Motor neuron (in vitro differentiated cells): ENCODE measurements at regions not wholly inside any gene's neighbourhood (a gene's known extent, or its start where the extent isn't known, plus 50 kb on each side); places are given as distances from the start of the nearest gene placed in this dataset.

Source experiments
- ATAC-seq, 8 experiments: fragments of 200-7000 bp; cut with Tn5 transposase; replicated peaks in 6 of 8; 2 replicates each; pipeline ENCODE4 v1.8.0; 2021; ENCODE audit warnings: mild to moderate bottlenecking in 8 of 8, moderate library complexity in 8 of 8
- H3K27ac ChIP-seq, 2 donors: fragments of 250-450 bp; sonication (Bioruptor Pico); 2 replicates each; pipeline ENCODE4 v1.9.0; 2021; ENCODE audit warnings: antibody characterized with exemption in 2 of 2, mild to moderate bottlenecking in 2 of 2, moderate library complexity in 1 of 2
- H3K4me1 ChIP-seq, 2 donors: fragments of 250-450 bp; sonication (Bioruptor Pico); replicated peaks in 1 of 2; 2 replicates each; pipeline ENCODE4 v1.6.1; 2021; ENCODE audit warnings: antibody characterized with exemption in 2 of 2, mild to moderate bottlenecking in 2 of 2, moderate library complexity in 1 of 2
- H3K4me3 ChIP-seq, 5 donors: fragments of 250-450 bp; sonication (Bioruptor Pico); 2 replicates each; pipeline ENCODE4 v1.9.0; 2021; ENCODE audit warnings: antibody characterized with exemption in 5 of 5, mild to moderate bottlenecking in 5 of 5, moderate library complexity in 4 of 5
- WGBS, 10 experiments: fragments of 450-650 bp; shearing (Covaris generic); methylation state at CpG; one replicate each; pipeline ENCODE4 v1.0.0; 2022; 5-methylcytosine and 5-hydroxymethylcytosine counted together
- in situ Hi-C, 9 experiments: fragments of 400-800 bp; cut with MboI; loops; one replicate each; pipeline ENCODE4 v1.15.0; 2021; ENCODE audit warnings: low sequenced_read_pairs in 9 of 9, low pct_unique_long_range_greater_than_20kb in 2 of 9; ENCODE audit not compliant: unreplicated experiment in 9 of 9

DNA sequence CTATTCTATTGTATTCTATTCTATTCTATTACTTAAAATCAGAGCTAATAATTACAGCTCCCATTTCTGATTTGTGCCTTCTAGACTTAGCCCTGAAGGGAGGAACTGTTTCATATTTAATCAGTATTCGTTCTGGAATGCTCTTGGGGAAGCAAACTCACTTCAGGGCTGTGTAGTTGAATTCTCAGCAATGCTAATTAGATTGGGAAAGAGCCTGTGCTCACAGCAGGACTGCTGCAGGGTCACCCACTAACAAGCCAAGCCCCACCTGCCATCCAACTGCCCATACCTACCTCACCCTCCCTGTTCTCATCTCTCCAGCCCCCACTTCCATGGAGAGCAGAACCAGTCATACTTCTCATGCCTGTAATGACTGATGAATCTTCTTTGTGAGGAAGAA is 464.2 kb downstream of the PTPRU start:
- H3K27ac ChIP-seq = no peak overlapping the region
- ATAC-seq = peak in 2 of 8 experiments; percentile 30 to 55
- in situ Hi-C loops = loop anchor here in 1 of 9 experiments (25.0 kb wide), 1 partner anchor 387 kb away; no protein-coding TSS in a partner anchor
- 0 to 100% (median 28%) methylated on average over 1 of the region's 1 CpG; no CpG with 5 or more reads in 2 of the 10 experiments for WGBS, 10 experiments
- H3K4me3 ChIP-seq = no peak overlapping the region
- peaks cover 20 to 35% of the 10 kb centered on the region in 2 donors for H3K4me1 ChIP-seq

DNA sequence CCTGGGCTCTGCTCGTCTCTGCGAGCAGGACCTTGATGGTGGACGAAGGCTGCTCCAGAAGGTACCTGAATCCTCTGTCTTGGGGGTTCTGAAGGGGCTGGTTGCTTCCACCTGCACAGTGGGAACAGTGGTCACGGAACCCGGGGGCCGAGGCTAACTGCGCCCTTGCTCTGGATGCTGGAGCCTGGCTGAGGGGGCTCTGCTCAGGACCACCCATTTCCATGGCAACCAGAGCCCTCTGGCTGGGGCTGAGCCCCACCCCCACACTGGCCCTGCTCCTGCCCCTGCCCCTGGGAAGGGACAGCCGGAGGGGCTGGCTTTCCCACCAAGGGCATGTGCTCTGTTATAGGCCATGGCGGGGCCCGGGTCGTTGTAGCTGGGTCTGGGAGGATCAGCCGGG is 462.3 kb downstream of the PTPRU start:
- Histone ChIP-seq H3K27ac (no peak overlapping the region), H3K4me1 (peaks cover 16 to 33% of the 10 kb centered on the region in 2 donors), H3K4me3 (no peak overlapping the region)
- in situ Hi-C loops = loop anchor here in 2 of 9 experiments (25.0 kb wide), 2 partner anchors 186 to 461 kb away; partner anchors contain the start of genes MECR (in 1 of the 2) and PTPRU (in 1 of the 2)
- 79 to 100% (median 80%) methylated on average over 2 to 8 of the region's 12 CpGs; no CpG with 5 or more reads in 7 of the 10 experiments for WGBS, 10 experiments
- ATAC-seq = peak in 3 of 8 experiments; percentile 2 to 18 (median 15)

DNA sequence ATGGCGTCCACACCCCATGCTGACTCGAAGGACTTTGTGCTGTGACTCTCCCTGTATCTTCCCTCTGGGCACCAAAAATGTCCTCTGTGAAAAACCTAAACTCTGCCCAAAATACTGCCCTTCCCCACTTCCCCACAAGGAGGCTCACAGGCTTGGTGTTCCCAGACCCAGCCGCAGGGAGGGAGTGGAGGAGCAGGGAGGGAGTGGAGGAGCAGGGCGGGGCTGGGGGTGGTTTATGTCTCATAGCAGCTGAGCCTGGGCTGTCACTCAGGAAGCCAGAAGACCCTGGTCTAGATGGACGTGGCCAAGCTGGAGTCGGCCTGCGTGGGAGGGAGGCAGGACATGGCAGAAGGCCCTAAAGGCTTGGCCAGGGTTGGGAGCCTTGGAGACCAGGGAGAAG is 461.7 kb downstream of the PTPRU start:
- in situ Hi-C loops = loop anchor here in 2 of 9 experiments (25.0 kb wide), 2 partner anchors 186 to 461 kb away; partner anchors contain the start of genes MECR (in 1 of the 2) and PTPRU (in 1 of the 2)
- H3K4me3 ChIP-seq = no peak overlapping the region
- H3K27ac ChIP-seq = no peak overlapping the region
- WGBS, 10 experiments = 0 to 90% (median 29%) methylated on average over 1 to 5 of the region's 7 CpGs; no CpG with 5 or more reads in 5 of the 10 experiments
- H3K4me1 ChIP-seq = peaks cover 16 to 28% of the 10 kb centered on the region in 2 donors
- peak; percentile 63 to 98 (median 86) for ATAC-seq

DNA sequence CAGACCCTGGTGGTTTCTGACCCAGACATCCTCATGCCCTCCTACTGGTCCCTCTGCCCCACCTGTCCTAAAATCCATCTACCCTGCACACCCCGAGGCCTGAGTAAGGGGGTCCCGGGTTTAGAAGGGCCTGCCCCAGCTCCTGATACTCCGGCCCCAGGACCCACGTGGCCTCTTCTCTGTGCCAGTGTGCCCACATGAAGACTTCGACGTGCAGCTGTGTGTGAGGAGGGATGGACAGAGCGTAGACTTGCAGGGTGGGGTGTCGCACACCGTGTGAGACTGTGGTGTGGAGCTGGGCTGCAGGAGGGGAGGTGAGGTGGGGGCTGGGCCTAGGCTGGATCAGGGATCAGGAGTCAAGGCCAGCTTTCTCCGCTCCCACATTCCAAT is 461.1 kb downstream of the PTPRU start:
- 93 to 100% (median 100%) methylated on average over 1 to 3 of the region's 10 CpGs; no CpG with 5 or more reads in 7 of the 10 experiments for WGBS, 10 experiments
- in situ Hi-C loops = loop anchor here in 2 of 9 experiments (25.0 kb wide), 2 partner anchors 185 to 460 kb away; partner anchors contain the start of genes MECR (in 1 of the 2) and PTPRU (in 1 of the 2)

DNA sequence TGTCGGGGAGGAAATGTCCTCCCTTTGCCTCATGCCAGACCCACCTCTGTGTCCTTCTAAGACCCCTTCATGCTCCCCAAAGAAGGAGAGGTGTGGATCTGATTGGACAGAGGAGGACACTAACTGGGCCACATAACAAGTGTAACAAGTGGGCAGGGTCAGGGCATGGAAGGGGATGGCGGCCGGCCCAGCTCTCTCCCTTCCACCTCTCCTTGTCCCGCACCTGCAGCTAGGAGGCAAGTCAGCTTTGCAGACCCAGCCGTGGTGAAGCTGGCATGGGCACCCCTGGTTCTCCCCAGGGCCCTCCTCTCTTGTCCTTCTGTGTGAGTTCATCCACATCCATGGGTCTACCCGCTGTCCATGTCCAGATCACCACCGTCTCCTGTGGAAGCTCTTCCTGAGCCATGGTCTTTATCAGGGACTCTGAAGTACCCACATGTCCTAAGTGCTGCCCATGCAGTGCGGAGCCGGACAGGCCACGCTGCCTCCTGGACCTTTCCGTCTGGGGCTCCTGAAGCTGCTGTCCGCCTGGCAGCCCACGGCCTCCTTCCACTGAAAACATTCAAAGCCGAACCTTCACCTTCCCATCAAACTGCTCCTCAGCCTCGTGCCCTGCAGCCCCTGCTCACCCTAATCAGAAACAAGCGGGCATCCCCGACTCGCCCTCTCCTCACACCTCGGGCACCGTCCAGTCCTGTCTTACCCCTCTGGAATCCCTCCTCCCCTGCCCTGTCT is 460.5 kb downstream of the PTPRU start:
- WGBS, 10 experiments = 25 to 100% (median 87%) methylated on average over 1 to 16 of the region's 20 CpGs; no CpG with 5 or more reads in 3 of the 10 experiments
- H3K27ac ChIP-seq = no peak overlapping the region
- ATAC-seq = no peak
- H3K4me3 ChIP-seq = no peak overlapping the region
- in situ Hi-C loops = loop anchor here in 2 of 9 experiments (25.0 kb wide), 2 partner anchors 185 to 460 kb away; partner anchors contain the start of genes MECR (in 1 of the 2) and PTPRU (in 1 of the 2)
- peaks cover 16 to 27% of the 10 kb centered on the region in 2 donors for H3K4me1 ChIP-seq

More for the DNA sequence above, 461.1 kb downstream of the PTPRU start:
- H3K27ac ChIP-seq = no peak overlapping the region
- no peak for ATAC-seq
- peaks cover 16 to 27% of the 10 kb centered on the region in 2 donors for H3K4me1 ChIP-seq
- no peak overlapping the region for H3K4me3 ChIP-seq

DNA sequence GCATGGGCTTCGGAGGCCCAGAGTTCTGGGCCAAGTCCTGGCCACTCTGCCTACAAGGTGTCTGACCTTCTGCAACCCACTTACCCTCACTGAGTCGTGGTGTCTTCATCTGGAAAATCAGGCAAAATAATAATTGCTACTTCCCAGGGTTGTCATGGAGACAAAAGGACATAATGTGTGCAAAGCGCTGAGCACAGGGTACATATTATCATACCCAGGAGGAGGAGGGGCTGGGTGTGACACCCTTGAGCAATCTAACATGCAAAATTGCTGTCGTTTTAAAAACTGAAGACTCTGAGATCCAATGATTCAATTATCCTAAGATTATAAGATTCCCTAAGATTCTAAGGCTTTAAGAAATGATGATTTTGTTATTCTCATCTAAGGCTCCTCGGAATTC is 459.5 kb downstream of the PTPRU start:
- 0 to 90% (median 61%) methylated on average over 1 to 5 of the region's 5 CpGs for WGBS, 10 experiments

DNA sequence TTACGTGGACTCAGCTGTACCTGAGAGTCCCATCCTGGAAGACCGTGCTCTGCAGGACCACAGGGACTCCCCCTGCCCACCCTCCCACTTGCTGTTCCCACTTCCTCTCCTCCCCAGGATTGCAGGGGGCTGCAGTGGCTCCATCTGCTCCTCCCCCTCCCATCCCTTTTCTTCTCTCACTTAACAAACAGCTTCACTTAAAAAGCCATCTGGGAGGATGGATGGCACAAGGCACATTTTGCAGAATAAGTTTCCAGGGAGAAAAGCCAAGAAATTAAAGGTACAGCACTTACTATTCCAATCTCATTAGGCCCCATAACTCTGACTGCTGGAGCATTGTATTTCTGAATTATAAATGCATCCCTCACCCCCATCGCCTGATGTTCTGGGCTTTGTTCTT is 458.7 kb downstream of the PTPRU start:
- H3K4me1 ChIP-seq = peaks cover 16 to 27% of the 10 kb centered on the region in 2 donors
- no peak overlapping the region for H3K4me3 ChIP-seq
- in situ Hi-C loops = loop anchor here in 2 of 9 experiments (25.0 kb wide), 2 partner anchors 183 to 458 kb away; partner anchors contain the start of genes MECR (in 1 of the 2) and PTPRU (in 1 of the 2)
- H3K27ac ChIP-seq = no peak overlapping the region
- WGBS, 10 experiments = 70 to 88% (median 78%) methylated on average over 1 to 2 of the region's 3 CpGs; no CpG with 5 or more reads in 5 of the 10 experiments
- ATAC-seq = no peak

More for the DNA sequence above, 459.5 kb downstream of the PTPRU start:
- Histone ChIP-seq H3K27ac (no peak overlapping the region), H3K4me3 (no peak overlapping the region), H3K4me1 (peaks cover 16 to 27% of the 10 kb centered on the region in 2 donors)
- in situ Hi-C loops = loop anchor here in 2 of 9 experiments (25.0 kb wide), 2 partner anchors 184 to 459 kb away; partner anchors contain the start of genes MECR (in 1 of the 2) and PTPRU (in 1 of the 2)
- ATAC-seq = peak in 7 of 8 experiments; percentile 34 to 69 (median 50)

DNA sequence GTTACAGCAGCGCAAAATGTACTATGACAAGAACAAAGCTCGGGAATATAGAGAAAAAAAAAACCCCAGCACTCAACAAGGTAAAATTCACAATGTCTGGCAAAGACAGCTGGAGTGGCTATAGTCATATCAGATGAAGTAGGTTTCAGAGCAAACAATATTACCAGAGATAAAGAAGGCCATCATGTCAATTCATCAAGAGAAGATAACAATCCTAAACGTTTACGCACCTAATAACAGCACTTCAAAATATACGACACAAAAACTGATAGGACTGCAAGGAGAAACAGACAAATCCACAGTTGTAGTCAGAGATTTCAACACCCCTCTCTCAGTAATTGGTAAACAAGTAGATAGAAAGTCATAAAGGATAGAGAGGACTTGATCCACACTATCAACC is 455.2 kb downstream of the PTPRU start:
- no peak for ATAC-seq
- Histone ChIP-seq H3K4me3 (no peak overlapping the region), H3K4me1 (peaks cover 16 to 26% of the 10 kb centered on the region in 2 donors), H3K27ac (no peak overlapping the region)
- in situ Hi-C loops = loop anchor here in 2 of 9 experiments (25.0 kb wide), 2 partner anchors 179 to 454 kb away; partner anchors contain the start of genes MECR (in 1 of the 2) and PTPRU (in 1 of the 2)
- 64 to 100% (median 88%) methylated on average over 1 to 5 of the region's 5 CpGs; no CpG with 5 or more reads in 1 of the 10 experiments for WGBS, 10 experiments

DNA sequence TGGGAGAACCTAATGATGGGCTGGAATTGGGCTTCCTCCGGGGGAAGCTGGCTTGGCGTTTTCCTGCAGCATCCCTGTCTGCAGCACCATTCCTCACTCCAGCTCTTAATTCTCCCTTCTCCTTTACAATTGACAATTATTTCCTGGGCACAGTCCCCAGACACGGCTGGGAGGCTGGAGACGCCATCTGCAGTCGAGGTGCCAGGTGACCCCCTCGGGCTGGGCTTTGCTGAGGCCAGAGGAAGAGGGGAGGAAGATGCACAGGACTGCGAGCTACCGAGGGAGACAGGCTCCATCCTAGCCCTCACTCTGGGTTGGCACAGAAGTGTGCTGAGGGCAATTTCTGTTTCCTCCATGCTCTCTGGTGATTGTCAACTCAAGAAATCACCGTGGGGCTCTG is 453.8 kb downstream of the PTPRU start:
- Histone ChIP-seq H3K4me1 (peaks cover 10 to 27% of the 10 kb centered on the region in 2 donors), H3K4me3 (no peak overlapping the region)
- no peak for ATAC-seq

DNA sequence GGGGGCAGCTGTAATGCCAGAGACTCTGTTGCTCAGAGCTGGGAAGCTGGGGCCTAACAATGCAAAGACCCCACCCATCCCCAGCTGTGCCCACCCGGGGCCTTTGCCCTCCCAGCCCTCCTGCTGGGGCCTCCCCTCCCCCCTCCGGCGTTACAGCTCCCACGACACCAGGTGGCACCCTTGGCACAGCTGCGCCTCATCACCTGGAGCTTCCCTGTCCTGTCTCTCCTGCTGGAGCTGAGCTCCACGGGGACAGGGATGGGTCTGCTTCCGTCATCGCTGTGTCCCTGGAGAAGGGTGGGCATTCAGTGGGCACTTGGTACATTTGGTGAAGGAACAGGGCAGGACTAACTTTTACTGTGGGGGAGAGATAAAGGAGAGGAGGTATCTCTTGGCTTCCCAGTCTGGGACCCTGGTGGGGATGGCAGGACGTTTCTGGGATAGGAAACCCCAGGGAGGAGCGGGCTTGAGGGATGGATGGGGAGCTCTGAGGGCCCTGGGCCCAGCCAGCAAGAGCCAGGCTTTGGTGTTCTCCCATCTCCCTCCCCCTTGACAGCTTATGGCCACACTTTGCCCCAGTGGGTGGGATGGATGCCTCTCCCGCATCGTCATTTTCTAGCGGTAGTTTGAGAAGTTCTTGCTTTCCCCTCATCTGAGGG is 453.2 kb downstream of the PTPRU start:
- H3K27ac ChIP-seq = no peak overlapping the region
- H3K4me1 ChIP-seq = peaks cover 10 to 25% of the 10 kb centered on the region in 2 donors
- 40 to 93% (median 89%) methylated on average over 1 to 10 of the region's 13 CpGs; no CpG with 5 or more reads in 4 of the 10 experiments for WGBS, 10 experiments
- no peak overlapping the region for H3K4me3 ChIP-seq
- no peak for ATAC-seq
- in situ Hi-C loops = loop anchor here in 2 of 9 experiments (25.0 kb wide), 2 partner anchors 177 to 452 kb away; partner anchors contain the start of genes MECR (in 1 of the 2) and PTPRU (in 1 of the 2)

More for the DNA sequence above, 453.8 kb downstream of the PTPRU start:
- 60 to 100% (median 88%) methylated on average over 1 to 8 of the region's 9 CpGs; no CpG with 5 or more reads in 3 of the 10 experiments for WGBS, 10 experiments
- in situ Hi-C loops = loop anchor here in 2 of 9 experiments (25.0 kb wide), 2 partner anchors 178 to 453 kb away; partner anchors contain the start of genes MECR (in 1 of the 2) and PTPRU (in 1 of the 2)
- no peak overlapping the region for H3K27ac ChIP-seq

DNA sequence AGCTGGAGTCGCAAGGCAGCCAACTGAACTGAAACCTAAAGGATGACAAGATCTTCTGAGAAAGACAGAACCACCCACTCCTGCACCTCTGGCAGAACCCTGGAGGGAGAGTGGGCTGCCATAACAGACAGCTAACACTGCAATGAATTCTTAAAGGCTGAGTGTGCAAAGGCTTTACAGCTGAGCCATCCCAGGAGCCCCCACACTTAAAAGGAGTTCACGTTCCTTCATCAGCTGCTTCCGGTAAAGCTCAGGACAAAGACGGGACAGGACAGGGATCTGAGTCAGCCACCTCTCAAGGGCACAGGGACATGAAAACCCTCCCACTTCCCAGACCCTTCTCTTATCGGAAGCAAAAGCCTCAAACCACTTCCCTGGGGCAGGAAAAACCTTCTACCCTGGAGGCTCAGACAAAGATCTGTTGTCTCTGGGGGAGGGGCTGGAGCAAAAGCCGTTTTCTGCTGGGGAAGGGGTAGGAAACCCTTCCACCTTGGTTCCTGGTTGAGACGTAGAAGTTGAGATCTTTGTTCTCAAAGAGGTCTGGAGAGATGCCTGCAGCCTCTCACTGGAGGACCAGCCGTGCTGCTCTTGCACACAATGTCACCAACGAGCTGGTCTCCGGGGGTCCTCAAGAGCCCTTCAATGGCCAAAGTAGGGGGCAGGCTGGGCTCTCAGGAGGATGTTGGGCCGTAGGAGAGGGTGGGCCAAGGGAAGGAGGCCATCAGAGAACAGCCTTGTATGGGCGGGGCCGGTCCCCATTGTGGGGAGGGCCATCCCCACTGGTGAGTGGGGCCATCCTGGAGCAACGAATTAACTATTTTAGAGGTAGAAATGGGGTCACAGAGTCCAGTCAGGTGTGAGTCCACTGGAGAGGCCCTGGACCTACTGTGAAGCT is 452.4 kb downstream of the PTPRU start:
- Histone ChIP-seq H3K27ac (no peak overlapping the region), H3K4me3 (no peak overlapping the region), H3K4me1 (peaks cover 10 to 25% of the 10 kb centered on the region in 2 donors)
- in situ Hi-C loops = loop anchor here in 2 of 9 experiments (25.0 kb wide), 2 partner anchors 176 to 451 kb away; partner anchors contain the start of genes MECR (in 1 of the 2) and PTPRU (in 1 of the 2)
- peak in 2 of 8 experiments; percentile 16 to 43 for ATAC-seq
- WGBS, 10 experiments = 0 to 93% (median 52%) methylated on average over 1 to 7 of the region's 14 CpGs; no CpG with 5 or more reads in 2 of the 10 experiments
